GM12892 (cell line): ENCODE measurements at regions not wholly inside any gene's neighbourhood (a gene's known extent, or its start where the extent isn't known, plus 50 kb on each side); places are given as distances from the start of the nearest gene placed in this dataset.

Source experiments
- DNase-seq: peaks from one replicate; pipeline ENCODE4 v3.0.0; 2011; ENCODE audit not compliant: insufficient read length
- FAIRE-seq: peaks from 2 replicates; lab custom pipeline; 2011; peaks lifted over from hg19 to GRCh38; lab: Jason Lieb, UNC
- POLR2A ChIP-seq: IDR thresholded peaks from 2 replicates; pipeline ENCODE4 v1.6.1; 2011; ENCODE audit warnings: low read depth, low read length, control low read depth
- POLR2AphosphoS5 ChIP-seq: IDR thresholded peaks from 2 replicates; pipeline ENCODE4 v1.6.1; 2011; ENCODE audit warnings: low read depth, low read length, control low read depth
- TAF1 ChIP-seq: IDR thresholded peaks from 2 replicates; pipeline ENCODE4 v1.6.1; 2011; ENCODE audit warnings: low read depth, mild to moderate bottlenecking, control low read depth, low read length, borderline replicate concordance

- FAIRE-seq (no peak), DNase-seq (no peak)
- TF ChIP-seq POLR2A, result no peak
- no peak for TF ChIP-seq TAF1
These were observed 952.7 kb downstream of the BRD1 start for GRCh38 chr22:48874956-48875355.

- no peak for TF ChIP-seq TAF1
- TF ChIP-seq POLR2AphosphoS5, result no peak
- TF ChIP-seq POLR2A, result no peak
- FAIRE-seq (no peak), DNase-seq (no peak)
These were observed 954.5 kb downstream of the BRD1 start for GRCh38 chr22:48873191-48873520.

GRCh38 chr22:48872271-48873190, 955.1 kb downstream of the BRD1 start:
- no peak for FAIRE-seq
- DNase-seq, result no peak
- no peak for TF ChIP-seq TAF1
- no peak for TF ChIP-seq POLR2AphosphoS5
- TF ChIP-seq POLR2A, result no peak

GRCh38 chr22:48871176-48871840, 956.4 kb downstream of the BRD1 start:
- TF ChIP-seq POLR2A (no peak), POLR2AphosphoS5 (no peak), TAF1 (no peak)
- DNase-seq (no peak), FAIRE-seq (no peak)

GRCh38 chr22:48870436-48870835, 957.2 kb downstream of the BRD1 start:
- FAIRE-seq (no peak), DNase-seq (no peak)
- TF ChIP-seq TAF1 (no peak), POLR2AphosphoS5 (no peak), POLR2A (no peak)

GRCh38 chr22:48869788-48870187, 957.9 kb downstream of the BRD1 start:
- DNase-seq, result no peak
- FAIRE-seq, result no peak
- TF ChIP-seq POLR2A, result no peak
- TF ChIP-seq POLR2AphosphoS5, result no peak
- TF ChIP-seq TAF1, result no peak

GRCh38 chr22:48869161-48869560, 958.5 kb downstream of the BRD1 start:
- no peak for FAIRE-seq
- TF ChIP-seq POLR2A (no peak), POLR2AphosphoS5 (no peak), TAF1 (no peak)
- DNase-seq, result no peak

- no peak for TF ChIP-seq POLR2AphosphoS5
- TF ChIP-seq TAF1, result no peak
- TF ChIP-seq POLR2A, result no peak
- FAIRE-seq (no peak), DNase-seq (no peak)
These were observed 959.1 kb downstream of the BRD1 start for GRCh38 chr22:48868554-48868953.

- FAIRE-seq (no peak), DNase-seq (no peak)
- TF ChIP-seq POLR2AphosphoS5 (no peak), POLR2A (no peak), TAF1 (no peak)
These were observed 959.8 kb downstream of the BRD1 start for GRCh38 chr22:48867891-48868290.

GRCh38 chr22:48866906-48867681, 960.6 kb downstream of the BRD1 start:
- no peak for TF ChIP-seq TAF1
- no peak for TF ChIP-seq POLR2AphosphoS5
- TF ChIP-seq POLR2A, result no peak
- no peak for DNase-seq
- FAIRE-seq, result no peak

- TF ChIP-seq POLR2AphosphoS5 (no peak), TAF1 (no peak), POLR2A (no peak)
- FAIRE-seq (no peak), DNase-seq (no peak)
These were observed 962.9 kb downstream of the BRD1 start for GRCh38 chr22:48864748-48865147.
